DMS153 treated with DMSO at 0.1 percent for 48 hours (cell line): ENCODE measurements at regions not wholly inside any gene's neighbourhood (a gene's known extent, or its start where the extent isn't known, plus 50 kb on each side); places are given as distances from the start of the nearest gene placed in this dataset.
"Not testable (repeated sequence)": the region's sequence is repeated elsewhere in the genome, so short reads cannot be mapped to it uniquely, and the experiment has no call there.

Experiments
- DNase-seq: peaks from one replicate; lab custom pipeline; 2025; ENCODE audit not compliant: unreplicated experiment; lab: John Stamatoyannopoulos, UW

DNA sequence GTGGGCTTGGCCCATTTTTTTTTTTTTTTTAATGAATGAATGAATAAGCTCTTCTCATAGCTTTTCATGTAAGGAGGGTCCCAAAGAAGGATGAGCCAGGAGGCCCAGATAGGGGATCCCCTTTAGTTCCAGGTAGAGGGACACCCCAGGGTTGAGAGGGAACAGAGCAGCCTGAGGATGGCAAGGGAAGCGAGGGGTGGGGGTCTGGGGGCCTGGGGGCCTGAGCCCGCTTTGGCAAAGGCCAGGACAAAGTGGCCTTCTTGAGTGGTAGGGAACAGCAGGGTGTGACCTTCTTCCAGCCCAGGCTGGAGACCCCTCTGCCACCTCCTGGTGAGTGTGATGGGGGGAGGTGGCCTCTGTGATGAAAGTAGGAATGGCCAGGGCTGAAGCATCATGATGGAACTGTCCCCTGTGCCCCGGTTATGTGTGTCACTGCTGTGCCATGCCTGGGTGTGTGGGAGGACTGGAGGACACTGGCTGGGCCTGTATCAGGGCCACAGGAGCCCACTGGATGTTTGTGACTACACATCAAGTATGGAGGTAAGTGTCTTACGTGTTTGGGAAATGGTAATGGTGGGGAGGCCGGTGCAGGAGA lies 263.5 kb upstream of the HDAC4 start:
- no peak for DNase-seq

DNA sequence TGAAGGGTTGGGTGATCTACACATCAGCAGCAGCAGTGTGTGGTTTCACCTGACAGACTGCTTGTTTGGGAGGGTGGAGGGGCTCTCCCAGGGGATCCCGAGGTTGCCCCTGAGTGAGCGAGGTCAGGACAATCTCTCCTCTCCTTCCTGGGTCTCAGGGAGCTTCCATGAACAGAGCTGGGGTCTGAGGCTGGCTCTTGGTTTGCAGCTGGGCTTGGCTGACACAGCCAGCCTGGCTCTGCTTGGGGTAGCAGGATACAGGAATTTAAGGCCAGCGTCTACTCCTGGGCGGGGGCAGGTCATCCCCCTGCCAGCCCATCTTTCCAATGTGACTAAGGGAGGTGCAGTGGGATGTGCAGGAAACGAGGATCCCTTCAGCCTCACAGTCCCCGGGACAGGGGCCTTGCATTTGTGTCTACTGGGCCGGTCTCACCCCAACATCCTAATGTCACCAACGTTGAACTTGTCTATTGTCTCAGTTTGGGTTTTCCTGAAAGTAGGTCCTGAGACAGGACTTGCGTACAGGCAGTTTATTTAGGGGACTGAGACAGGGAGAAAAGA lies 262.6 kb upstream of the HDAC4 start:
- DNase-seq: no peak

DNA sequence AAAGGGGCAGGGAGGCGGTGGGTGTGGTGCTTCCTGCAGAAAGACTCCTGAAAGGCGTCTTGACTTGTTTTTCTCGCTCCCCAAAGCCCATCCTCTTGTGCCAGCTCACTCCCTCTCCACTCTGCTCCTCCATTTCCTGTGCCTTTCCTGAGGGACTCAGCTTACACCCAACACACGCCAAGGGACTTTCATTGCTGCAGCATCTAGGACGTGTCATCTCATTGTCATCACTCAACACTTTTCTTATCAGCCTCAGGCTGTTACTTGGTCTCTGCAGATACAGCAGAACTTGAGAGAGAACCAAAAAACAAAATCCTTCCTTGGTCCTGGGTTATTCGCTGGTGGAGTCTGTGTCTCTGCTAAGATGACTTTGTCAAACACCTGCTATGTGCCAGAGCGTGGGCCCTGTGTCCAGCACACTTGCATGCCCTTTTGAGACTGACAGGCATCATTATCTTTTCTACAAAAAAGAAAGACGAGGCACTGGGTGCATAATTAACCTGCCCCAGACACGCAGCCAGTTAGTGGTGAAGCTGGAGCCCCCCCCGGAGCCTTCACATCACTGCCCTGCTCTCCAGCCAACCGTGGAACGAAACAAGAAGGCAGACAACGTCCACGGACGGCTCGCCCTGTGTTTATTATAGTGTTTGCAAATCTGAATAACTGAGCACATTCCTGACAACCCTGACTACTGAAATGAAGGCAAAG lies 261.7 kb upstream of the HDAC4 start:
- no peak for DNase-seq

DNA sequence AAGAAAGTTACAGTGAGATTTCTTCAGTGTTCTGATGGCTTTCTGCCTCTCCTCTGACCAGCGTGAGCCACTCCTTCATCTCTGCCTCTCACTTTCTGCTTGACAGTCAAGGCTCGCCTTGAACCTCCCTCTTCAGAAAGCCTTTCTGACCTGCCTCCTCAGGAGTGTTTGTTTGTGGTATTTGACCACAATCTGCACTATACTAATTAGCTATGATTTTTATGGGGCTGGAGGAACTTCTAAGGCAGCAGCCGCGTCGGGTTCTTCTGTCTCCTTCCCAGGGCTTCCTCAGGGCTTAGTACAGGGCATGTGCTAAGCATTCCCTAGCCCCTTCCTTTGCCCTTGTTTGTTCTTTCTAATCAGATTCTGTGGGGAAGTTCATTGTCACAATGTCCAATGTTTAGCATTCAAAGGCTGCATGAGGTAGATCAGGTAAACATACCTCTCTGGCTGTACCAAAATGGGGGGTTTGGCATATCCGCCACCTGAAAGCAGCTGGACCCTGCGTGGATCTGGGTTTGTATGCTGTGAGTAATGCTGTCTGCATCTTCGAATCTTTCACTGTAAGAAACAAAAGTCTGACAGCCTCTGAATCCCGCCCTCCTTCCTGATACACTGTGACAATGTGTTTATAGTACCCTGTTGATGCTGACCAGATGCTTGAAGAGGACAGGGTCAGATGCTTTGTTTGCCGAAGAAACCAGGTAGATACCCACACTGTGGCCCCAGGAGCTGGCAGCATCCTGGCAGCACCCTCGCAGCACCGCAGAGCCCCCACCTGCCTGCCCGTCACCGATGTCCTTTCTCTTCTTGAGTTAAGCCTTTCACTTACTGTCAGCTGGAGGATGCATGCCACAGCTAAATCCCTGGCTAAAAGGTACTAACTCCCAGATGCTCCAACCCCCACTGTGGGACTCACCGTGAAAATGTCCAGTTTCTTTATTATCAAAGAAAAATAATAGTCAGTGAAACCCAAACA lies 260.8 kb upstream of the HDAC4 start:
- DNase-seq: no peak

DNA sequence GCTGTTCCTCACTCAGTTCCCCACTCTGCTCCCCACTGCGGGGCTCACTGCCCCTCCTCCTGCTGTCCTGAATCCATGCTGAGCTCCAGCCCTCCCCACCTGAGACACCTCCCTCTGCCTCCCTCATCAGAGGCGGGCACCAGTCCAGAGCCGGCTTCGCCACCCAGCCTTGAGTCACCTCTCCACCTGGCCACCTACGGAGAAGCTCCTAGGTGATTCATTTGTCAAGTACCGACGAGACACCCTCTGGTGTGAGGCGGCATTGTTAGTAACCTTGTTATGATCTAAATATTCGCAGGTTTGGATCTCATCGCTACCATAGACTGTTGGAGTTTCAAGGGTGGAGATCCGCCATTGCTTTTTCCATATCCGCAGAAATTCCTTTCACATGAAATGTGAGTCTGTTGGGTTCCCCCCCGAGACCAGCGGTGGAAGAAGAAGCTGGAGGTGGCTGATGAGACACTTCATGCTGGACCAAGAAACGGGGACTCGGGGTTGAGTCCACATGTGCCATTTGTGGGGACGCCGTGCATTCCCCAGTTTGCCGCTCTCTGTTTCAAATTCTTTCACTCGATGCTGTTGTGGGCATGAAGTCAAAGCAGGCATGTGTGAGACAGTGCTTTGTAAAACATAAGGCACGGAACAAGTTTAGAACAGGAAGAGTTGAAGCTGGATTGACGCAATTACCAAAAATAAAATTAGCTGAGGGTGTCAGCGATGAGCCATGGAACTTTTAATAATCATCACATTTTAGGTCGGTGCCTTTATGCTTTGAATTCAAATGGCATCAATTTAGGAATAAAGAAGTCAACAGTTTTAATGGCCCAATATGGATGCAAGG lies 259.8 kb upstream of the HDAC4 start:
- no peak for DNase-seq

DNA sequence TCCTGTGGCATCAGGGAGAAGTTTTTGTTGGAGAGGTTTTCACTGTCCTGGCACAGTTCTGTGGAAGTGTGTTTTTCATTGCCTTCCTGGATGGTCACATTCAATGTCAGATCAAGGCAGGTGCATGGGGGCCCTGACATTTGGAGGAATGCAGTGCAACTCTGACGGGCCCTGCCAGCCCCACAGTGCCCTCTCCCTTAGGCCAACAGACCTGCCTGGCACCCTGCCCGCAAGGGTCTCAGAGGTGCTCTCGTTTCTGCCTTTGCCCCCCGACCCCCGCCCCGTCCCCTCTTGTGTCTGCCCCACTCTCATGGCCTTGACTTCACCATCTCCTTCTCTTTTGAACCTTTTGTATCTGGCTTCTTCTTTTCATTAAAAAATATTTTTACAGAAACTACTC lies 257.2 kb upstream of the HDAC4 start:
- no peak for DNase-seq

DNA sequence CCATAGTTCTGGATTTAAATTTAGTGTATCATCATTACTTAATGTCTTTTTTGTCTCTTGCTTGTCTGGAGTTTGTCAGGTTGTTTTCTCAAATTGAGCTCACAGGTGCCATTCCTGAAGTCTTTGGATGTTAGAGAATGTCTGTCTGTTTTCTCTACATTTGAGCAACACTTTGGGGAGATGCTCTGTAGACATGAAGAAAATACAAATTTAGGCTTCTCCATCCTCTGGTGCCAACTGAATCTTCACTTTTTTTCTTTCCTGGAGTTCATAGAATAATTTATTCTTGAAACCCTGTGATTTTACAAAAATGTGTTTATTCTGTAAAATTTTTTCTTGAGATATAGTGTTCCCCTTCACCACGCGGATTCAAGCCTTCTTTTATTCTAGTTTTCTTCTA lies 256.4 kb upstream of the HDAC4 start:
- DNase-seq: no peak

DNA sequence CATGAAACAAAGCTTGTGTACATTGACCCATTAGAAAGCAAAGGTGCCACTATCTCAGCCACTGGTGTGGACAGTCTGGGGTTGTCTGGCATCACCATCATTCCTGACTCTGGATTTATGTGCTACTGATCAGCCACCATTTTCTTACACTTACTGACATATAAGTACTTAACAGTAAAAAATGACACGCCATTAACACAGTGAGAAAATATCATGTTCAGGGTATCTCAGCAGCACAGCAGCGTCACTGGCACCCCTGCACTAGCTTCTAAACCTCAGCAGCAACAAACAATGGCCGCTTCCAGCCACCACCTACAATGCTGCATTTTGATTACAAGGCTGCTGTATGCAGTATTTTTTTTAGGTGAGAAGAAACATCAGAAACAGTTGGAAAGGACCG lies 253.4 kb upstream of the HDAC4 start:
- DNase-seq: no peak

DNA sequence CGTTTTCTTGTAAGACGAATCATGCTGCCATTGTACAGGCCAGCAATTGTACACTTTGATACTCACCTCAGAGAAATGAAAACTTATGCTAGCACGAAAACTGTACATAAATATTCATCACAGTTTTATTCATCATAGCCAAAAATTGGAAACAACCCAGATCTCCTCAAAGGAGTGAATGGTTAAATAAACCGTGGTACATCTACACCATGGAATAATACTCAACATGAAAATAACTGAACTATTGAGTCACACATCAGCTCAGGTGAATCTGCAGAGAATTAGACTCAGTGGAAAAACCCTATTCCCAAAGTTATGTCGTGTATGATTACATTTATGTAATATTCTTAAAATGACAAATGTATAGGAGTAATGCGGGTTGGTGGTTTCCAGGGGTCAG lies 251.0 kb upstream of the HDAC4 start:
- DNase-seq: no peak

DNA sequence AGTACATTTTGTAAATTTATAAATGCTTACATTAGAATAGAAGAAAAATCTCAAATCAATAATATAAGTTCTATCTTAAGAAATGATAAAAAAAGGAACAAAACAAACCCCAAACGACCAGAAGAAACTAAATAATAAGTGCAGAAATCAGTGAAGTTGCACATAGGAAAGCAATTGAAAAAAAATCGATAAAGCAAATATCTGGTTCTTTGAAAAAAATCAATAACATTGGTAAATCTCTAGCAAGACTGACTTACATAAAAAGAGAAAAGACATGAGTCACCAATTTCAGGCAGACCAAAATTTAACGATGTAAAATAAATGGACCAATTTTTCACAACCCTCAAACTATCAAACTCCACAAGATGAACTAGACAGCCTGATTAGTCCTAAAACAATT lies 249.9 kb upstream of the HDAC4 start:
- no peak for DNase-seq

DNA sequence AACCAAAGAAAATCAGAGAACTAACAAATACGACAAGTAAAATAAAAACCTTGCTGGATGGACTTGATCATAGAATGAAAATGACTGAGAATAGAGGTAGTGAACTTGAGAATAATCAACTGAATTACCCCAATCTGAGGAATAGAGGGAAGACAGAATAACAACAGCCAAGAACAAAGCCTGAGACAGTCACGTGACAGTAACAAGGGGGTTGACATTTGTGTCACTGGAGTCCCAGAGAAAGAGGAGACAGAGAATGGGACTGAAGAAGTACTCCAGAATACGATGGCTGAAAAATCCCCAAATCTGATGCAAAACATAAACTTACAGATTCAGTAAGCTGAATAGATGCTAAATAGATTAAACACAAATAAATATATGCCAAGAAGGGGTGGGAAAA lies 248.5 kb upstream of the HDAC4 start:
- no peak for DNase-seq

DNA sequence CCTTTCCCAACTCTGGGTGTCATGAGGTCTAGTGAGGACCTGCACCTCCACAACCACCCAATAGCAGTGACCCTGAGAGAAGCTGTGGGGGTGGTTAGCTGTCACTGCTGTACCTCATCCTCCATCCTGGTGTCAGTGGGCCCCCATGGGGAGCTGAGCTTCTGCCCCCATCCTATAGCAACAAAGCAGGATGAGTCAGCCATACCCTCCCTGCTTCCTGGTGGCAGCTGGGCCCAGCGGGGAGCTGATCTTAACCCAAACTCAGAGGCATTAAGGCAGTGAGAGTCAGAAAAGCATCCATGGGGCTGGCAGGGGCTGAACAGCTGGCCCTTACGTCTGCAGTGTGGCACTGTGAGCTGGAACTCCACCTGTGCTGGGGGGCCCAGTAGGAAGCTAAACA lies 247.8 kb upstream of the HDAC4 start:
- no peak for DNase-seq

DNA sequence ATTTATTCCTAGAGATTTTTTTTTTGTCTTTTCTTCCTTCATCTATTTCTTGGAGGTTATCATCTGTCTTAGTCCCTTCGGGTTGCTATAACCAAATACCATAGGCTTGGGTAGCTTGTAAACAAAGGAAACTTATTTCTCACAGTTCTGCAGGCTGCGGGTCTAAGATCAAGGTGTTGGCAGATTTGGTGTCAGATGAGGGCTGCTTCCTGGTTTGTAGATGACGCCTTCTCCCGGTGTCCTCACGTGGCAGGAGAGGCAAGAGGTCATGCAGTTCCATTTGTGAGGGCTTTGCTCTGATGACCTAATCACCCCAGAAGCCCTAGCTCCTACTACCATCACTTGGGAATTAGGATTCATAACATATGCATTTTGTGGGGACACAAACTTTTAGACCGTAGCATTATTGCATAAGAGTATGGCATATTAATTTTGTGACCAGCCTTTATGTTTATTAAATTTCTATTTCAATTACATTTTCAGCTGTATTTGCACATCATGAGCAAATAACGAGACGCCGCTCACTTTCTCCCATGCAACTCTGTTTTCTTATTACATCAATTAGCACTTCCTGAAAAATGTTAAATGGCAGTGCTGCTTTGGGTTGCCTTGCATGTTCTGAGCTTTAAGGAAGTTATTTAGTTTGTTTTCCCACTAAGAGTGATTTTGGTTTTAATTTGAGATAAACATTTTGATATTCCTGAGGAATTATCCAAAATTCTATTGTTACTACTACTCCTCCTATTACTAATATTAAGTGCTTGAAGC lies 246.4 kb upstream of the HDAC4 start:
- DNase-seq: no peak

DNA sequence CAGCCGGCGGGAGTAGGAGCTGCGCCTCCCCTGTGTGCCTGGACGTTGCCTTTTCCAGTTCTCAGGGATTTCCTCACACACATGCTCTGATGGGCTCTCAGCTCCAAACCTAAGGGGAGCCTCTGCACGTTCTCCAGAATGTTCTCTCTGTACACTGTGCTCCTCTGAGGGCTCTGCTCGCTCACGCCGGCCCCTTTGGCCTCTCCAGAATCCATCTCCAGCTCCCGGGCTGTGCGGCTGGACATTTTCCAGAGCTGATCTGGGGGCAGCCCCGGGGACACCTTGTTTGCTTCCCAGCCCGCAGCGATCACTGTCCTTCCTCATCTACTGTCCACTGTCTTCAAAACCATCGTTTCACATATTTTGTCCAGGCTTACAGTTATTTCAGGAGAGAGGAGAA lies 245.4 kb upstream of the HDAC4 start:
- no peak for DNase-seq

DNA sequence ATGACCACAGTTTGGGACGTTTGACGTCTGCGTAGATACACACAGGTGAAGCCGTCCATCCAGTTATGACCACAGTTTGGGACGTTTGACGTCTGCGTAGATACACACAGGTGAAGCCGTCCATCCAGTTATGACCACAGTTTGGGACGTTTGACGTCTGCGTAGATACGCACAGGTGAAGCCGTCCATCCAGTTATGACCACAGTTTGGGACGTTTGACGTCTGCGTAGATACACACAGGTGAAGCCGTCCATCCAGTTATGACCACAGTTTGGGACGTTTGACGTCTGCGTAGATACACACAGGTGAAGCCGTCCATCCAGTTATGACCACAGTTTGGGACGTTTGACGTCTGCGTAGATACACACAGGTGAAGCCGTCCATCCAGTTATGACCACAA lies 243.8 kb upstream of the HDAC4 start:
- DNase-seq: not testable (repeated sequence)

DNA sequence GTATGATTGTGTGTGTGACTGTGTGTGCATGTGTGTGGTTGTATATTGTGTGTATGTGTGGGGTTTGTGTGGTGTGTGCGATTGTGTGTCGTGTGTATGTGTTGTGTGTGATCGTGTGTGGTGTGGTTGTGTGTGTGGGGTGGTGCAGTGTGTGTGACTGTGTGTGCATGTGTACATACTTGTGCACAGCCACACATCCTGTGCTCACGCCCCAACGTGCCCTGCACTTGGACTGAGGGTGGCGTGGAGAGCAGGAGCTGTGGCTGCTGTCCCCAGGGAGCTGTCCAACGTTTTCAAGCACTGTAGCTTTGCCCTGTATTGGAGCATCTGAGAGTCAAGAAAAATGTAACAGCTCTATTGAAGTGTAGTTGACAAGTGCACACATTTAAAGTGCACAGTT lies 243.2 kb upstream of the HDAC4 start:
- DNase-seq: no peak

DNA sequence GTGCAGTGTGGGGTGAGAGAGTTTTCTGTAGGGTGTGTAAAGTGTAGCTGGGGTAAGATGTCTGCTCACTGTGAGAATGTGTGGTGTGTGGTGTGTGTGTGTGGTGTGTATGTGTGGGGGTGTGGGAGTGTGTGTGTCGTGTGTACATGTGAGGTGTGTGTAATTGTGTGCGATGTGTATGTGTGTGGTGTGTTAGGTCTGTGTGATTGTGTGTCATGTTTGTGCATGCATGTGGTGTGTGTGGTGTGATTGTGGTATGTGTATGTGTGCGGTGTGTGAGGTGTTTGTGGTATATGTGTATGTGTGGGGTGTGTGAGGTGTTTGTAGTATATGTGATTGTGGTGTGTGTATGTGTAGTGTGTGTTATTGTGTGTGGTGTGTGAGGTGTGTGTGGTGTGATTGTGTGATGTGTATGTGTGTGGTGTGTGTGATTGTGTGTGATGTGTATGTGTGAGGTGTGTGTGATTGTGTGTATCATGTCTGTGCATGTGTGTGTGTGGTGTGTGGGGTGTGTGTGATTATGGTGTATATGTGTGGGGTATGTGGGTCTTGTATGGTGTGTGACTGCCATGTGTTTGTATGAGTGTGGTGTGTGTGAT lies 241.7 kb upstream of the HDAC4 start:
- no peak for DNase-seq

DNA sequence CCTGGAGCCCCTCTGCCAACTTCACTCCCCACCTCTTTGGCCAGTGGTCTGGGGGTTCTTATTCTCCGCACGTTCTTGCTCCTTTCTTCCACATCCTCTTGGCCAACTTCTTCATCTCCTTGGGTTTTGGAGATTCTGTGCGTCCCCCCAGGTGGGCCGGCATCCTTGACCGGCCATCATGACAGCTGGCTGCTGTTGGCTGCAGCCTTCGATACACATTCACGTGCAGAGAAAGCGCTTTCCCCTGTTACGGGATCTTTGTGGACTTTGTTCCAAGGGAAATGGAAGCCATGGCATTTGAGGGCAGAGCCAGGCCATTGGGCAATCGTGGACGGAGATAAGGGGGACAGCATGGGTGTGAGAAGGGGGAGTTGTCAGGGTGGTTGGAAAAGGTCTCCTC lies 241.1 kb upstream of the HDAC4 start:
- not testable (repeated sequence) for DNase-seq

DNA sequence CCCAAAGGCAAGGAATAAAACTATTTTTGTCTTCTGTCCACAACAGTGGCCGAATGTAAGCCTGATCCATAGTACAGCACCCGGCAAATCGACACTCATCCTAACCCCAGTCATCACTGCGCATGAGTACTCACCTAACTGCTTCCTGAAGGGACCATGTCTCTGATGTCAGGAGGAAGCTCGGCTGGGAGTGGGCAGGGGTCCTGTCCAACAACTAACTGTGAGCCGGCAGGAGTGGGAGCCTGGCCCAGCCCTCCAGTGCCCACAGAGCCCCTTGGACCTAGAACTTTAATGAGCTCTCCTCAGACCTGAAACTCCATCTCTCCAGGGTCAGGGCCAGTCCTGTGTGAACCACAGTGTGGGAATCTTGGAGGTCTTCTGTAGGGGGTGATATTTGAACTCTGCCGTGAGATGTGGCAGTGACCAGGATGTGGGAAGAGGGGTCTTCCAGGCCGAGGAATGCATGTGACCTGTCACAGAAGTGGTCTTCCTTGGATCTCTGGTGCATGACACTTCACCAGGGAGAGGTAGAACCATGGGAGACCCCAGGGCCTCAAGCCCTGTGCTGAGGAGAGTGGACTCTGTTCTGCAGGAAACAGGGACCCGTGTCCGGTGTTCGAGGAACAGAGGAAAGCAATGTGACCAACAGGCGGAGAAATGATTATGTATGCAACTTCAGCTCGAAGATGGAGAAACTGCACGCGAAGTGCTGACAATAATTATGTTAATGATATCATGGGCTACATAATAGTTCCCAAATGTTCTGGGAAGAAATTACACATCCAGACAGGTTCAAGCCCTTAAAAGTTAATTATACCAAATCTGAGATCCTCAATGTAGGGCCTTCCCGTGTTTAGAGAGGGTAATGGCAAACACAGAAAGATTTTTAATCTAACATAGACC lies 240.1 kb upstream of the HDAC4 start:
- DNase-seq: no peak
